ENCODE measurements at regions not wholly inside any gene's neighbourhood (a gene's known extent, or its start where the extent isn't known, plus 50 kb on each side); places are given as distances from the start of the nearest gene placed in this dataset.

DNA sequence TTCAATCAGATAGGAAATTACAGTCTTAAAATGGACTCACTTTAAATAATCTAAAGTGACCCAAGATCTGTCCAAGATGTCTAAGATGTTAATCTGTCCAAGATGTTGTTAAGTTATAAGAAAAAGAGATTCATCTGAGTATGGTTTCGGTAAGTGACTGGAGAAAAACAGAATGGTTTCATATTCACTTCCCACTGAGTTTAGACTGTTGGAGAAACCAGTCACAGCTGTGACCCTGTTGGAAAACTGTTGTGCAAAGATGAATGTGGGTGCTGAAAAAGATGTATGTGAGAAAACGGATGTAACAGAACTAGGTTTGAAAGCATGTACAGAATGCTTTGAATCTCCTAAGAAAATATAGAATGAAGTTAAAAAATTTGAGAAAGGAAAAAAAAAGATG is 325.9 kb downstream of the COL12A1 start:
- DNase-seq (ENCODE audit: low spot score) = no peak

DNA sequence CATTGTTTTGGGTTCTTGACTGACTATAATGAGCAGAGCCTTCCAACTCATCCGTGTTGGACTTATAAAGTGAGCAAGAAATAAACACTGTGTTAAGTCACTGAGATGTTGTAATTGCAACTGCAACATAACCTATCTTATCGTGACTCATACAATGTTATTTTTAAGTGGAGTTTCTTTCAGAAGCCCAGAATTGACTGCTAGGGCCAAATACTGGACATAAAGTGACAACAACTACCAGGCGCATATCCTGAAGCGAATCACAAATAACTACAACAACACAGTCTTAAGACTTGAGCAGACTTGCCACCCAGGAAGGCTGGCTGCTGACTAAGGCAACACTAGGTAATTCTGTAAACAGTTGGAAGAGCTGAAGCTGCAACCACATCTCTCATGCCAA is 326.6 kb downstream of the COL12A1 start:
- peak; percentile 93 for DNase-seq (ENCODE audit: low spot score)

- DNase-seq (ENCODE audit: low spot score) = no peak
Observed at GRCh38 chr6:74875193-74875592, 330.7 kb downstream of the COL12A1 start.

GRCh38 chr6:74872754-74873476 is 332.9 kb downstream of the COL12A1 start:
- DNase-seq (ENCODE audit: low spot score) = no peak

- DNase-seq (ENCODE audit: low spot score) = peak; percentile 86
Observed at GRCh38 chr6:74871757-74872156, 334.1 kb downstream of the COL12A1 start.

DNA sequence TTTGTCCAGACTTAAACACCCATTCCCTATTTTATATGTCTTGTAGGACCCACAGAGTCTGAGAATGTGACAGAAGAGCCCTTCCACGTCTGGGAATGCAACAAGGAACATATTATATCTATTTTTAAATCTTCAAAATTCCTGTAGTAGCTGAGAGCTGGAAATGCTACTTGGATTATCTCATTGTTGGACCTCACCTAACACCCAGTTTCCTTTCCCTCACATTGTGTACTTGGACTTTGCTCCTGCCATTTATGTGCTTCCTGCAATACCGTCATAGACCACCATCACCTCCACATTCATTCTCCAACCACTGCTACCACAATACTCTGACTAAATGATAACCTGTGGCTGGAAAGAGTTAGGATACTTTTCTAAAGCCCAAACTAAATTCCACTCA is 335.4 kb downstream of the COL12A1 start:
- DNase-seq (ENCODE audit: low spot score) = peak; percentile 86

DNA sequence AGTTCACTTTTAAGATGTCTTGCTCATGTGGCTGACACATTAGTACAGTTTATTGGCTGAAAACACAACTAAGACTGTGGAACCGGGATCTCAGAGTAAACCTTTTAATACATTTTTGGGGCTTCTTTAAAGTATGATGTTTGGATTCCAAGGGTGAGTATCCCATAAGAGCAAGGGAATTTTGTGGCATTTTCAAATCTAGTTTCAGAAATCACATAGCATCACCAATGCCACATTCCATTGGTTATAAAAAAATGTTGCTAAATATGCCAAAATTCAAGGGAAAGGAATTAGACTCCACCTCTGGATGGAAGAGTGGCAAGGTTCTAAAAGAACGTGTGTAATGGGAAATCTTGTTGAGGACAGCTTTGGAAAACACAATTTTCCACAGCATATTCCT is 338.6 kb downstream of the COL12A1 start:
- no peak for DNase-seq (ENCODE audit: low spot score)

GRCh38 chr6:74863968-74864367 is 341.9 kb downstream of the COL12A1 start:
- no peak for DNase-seq (ENCODE audit: low spot score)

DNA sequence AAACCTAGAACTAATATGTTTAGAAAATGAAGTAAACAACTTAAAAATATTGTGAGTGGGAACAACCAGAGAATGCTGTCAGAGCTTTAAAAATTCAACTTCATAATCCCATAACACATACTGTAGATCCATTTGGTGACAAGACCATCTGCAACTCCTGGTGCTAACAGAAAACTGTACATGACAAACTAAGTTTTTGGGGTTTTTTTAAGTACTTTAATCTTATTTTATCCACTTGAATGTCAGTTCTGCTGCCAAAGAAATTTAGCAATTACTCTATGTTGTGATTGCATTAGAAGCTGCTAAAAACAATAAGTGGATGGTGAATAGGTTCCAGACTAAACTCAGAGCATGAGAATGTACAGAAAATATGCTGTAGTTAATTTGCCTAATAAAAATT is 345.4 kb downstream of the COL12A1 start:
- no peak for DNase-seq (ENCODE audit: low spot score)

- DNase-seq (ENCODE audit: low spot score) = no peak
Observed at GRCh38 chr6:74857157-74857556, 348.7 kb downstream of the COL12A1 start.

GRCh38 chr6:74853991-74854390 is 351.9 kb downstream of the COL12A1 start:
- no peak for DNase-seq (ENCODE audit: low spot score)

DNA sequence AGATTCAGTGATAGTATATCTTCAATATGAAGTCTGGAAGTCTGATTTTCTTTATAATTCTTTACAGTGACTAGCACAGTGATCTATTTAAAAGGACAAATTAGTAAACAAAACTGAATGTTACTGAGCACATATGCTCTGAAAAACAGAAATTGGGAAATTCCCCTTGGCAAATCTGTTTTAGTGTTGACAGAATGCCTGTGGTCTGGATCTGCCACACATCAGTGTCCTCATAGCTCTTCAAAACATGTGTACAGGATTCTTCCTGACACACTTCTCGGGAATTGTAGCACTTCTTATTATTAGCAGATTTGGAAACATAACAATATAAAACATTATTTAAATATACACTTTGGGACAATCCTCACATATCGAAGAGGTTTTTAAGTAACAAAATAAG is 354.3 kb downstream of the COL12A1 start:
- DNase-seq (ENCODE audit: low spot score) = no peak

DNA sequence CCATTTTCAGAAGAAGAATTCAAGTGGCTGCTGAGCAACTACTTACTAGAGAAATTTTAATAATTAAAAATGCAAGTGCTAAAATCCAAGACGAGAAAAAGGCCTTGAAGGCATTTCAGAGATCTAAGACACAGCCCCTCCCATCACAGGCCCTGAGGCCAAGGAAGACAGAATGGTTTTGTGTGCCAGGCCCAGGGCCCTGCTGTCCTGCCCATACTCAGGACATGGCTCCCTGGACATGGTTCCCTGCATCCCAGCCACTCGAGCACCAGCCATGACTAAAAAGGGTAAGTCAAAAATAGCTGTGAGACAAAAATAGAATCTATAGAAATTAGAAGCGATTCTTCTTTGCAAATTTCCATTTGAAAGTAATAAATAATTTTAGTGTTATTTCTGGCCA is 364.9 kb downstream of the COL12A1 start:
- no peak for DNase-seq (ENCODE audit: low spot score)

DNA sequence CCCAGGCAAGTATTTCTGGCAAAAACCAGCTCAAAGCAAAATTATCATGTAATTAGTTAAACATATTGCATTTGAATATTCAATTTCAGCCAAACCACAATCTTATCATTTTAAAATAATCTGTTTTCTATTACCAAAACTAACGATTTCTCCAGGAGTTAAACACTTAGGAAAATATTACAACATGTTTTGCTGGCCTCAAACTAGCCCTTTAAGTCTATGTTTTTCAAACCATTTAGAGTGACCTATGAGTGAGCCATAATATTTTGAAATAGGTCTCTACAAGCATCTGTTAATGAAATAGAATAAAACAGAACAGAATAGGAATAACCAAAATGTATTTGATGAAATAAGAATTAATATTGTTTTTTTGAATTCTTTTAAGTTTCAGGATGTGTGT is 370.9 kb downstream of the COL12A1 start:
- DNase-seq (ENCODE audit: low spot score) = no peak

DNA sequence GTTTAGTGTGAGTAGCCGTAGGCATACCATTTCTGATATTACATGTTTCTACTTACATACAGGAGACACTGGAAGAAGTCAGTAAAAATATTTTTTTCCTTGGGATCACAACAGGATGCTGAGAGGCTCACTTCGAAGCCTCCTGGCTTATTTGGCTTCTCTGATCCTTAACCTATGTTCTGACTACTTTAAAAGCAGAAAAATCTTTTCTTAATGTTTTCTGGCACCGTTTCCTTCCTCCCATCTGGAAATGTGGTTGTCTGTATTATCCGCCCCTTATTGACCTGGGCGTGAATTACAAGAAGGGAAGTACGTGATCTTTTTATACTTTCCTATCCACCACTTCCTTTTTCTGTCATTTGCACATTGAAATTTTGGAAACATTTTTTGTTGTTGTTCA is 379.6 kb downstream of the COL12A1 start:
- DNase-seq (ENCODE audit: low spot score) = no peak

DNA sequence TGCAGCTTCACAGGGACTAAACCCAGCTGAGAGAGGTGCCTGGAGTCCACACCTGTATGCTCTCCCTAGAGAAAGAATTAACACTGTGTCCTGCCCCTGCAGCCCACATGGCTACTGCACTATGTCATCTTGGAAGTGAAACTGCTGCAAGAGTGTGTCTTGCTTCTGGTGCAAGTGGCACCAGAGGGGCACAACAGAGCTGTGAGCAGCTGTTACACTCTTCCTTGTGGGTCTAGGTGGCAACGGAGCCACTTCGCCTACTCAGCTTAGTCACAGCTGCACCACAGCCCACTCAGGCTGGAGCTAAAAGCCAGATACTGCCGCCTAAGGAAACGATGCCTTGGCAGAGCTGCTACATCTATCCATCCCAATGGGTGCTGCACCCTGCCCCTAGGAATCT is 391.4 kb downstream of the COL12A1 start:
- DNase-seq (ENCODE audit: low spot score) = no peak

- no peak for DNase-seq (ENCODE audit: low spot score)
Observed at GRCh38 chr6:74807674-74808073, 398.2 kb downstream of the COL12A1 start.

- no peak for DNase-seq (ENCODE audit: low spot score)
Observed at GRCh38 chr6:74805916-74806696, 399.7 kb downstream of the COL12A1 start.

GRCh38 chr6:74798302-74798701 is 407.6 kb downstream of the COL12A1 start:
- DNase-seq (ENCODE audit: low spot score) = no peak

DNA sequence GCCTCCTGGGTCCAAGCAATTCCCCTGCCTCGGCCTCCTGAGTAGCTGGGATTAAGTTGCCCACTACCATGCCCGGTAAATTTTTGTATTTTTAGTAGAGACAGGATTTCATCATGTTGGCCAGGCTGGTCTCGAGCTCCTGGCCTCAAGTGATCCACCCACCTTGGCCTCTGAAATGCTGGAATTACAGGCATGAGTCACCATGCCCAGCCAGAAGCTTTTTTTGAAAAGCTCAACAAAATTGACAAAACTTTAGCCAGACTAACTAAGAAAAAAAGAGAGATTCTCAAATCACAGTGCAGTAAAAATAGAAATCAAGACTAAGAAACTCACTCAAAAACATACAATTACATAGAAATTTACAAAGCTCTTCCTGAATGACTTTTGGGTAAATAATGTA is 420.6 kb downstream of the COL12A1 start:
- peak; percentile 42 for DNase-seq (ENCODE audit: low spot score)

- DNase-seq (ENCODE audit: low spot score) = peak; percentile 33
Observed at GRCh38 chr6:74782346-74782745, 423.5 kb downstream of the COL12A1 start.

GRCh38 chr6:74780831-74781230 is 425.0 kb downstream of the COL12A1 start:
- DNase-seq (ENCODE audit: low spot score) = peak; percentile 45

GRCh38 chr6:74768738-74769137 is 437.1 kb downstream of the COL12A1 start:
- DNase-seq (ENCODE audit: low spot score) = no peak
